HCT116 (cell line): ENCODE measurements at regions not wholly inside any gene's neighbourhood (a gene's known extent, or its start where the extent isn't known, plus 50 kb on each side); places are given as distances from the start of the nearest gene placed in this dataset.

ENCODE experiments used
- CTCF ChIP-seq, 3 experiments: fragments of 200-600 bp in 1 of 3; sonication (generic) in 1 of 3; IDR thresholded peaks in 2 of 3; conservative IDR thresholded peaks in 1 of 3; 2 replicates each; pipeline ENCODE4 v1.5.1; 2012 to 2017; ENCODE audit warnings: low read depth in 2 of 3, low read length in 2 of 3, antibody characterized with exemption in 1 of 3, borderline replicate concordance in 1 of 3, control low read depth in 1 of 3, mild to moderate bottlenecking in 1 of 3, mixed read lengths in 1 of 3, mixed run types in 1 of 3, moderate library complexity in 1 of 3; ENCODE audit not compliant: insufficient read depth in 1 of 3
- EGR1 ChIP-seq: IDR thresholded peaks from 2 replicates; pipeline ENCODE4 v1.6.1; 2012; ENCODE audit warnings: low read depth
- EZH2 ChIP-seq: fragments of 200-600 bp; sonication (generic); IDR thresholded peaks from 2 replicates; pipeline ENCODE4 v1.6.1; 2017; ENCODE audit warnings: antibody characterized with exemption, mixed run types
- FOSL1 ChIP-seq: IDR thresholded peaks from 2 replicates; pipeline ENCODE4 v1.6.1; 2012; ENCODE audit warnings: low read depth
- POLR2A ChIP-seq: IDR thresholded peaks from 2 replicates; pipeline ENCODE4 v1.7.0; 2011; ENCODE audit warnings: borderline replicate concordance; ENCODE audit not compliant: insufficient read depth, insufficient read length; ENCODE audit errors: extremely low read depth
- POLR2AphosphoS5 ChIP-seq: IDR thresholded peaks from 2 replicates; pipeline ENCODE4 v1.6.1; 2011; ENCODE audit warnings: mild to moderate bottlenecking, low read depth, low read length, moderate library complexity
- RAD21 ChIP-seq: IDR thresholded peaks from 2 replicates; pipeline ENCODE4 v1.6.1; 2012; ENCODE audit warnings: low read depth, mild to moderate bottlenecking
- SIN3A ChIP-seq: IDR thresholded peaks from 2 replicates; pipeline ENCODE4 v1.6.1; 2012; ENCODE audit warnings: low read depth
- SP1 ChIP-seq: IDR thresholded peaks from 2 replicates; pipeline ENCODE4 v1.6.1; 2012; ENCODE audit warnings: low read depth
- SRF ChIP-seq: IDR thresholded peaks from 2 replicates; pipeline ENCODE4 v1.6.1; 2012; ENCODE audit warnings: low read depth
- YY1 ChIP-seq: IDR thresholded peaks from 2 replicates; pipeline ENCODE4 v1.6.1; 2011; ENCODE audit warnings: low read length, low read depth, moderate library complexity, mild to moderate bottlenecking; ENCODE audit not compliant: insufficient replicate concordance; ENCODE audit errors: extremely low read depth
- ZNF274 ChIP-seq: fragments of 200-500 bp; sonication (Bioruptor generic); IDR thresholded peaks from 2 replicates; pipeline ENCODE4 v1.6.1; 2014; ENCODE audit warnings: mild to moderate bottlenecking, low read depth, low read length, inconsistent platforms
- TF ChIP-seq, protein P1 (sequence below): IDR thresholded peaks from 2 replicates; pipeline ENCODE4 v1.6.1; 2012; ENCODE audit warnings: low read depth

DNA sequence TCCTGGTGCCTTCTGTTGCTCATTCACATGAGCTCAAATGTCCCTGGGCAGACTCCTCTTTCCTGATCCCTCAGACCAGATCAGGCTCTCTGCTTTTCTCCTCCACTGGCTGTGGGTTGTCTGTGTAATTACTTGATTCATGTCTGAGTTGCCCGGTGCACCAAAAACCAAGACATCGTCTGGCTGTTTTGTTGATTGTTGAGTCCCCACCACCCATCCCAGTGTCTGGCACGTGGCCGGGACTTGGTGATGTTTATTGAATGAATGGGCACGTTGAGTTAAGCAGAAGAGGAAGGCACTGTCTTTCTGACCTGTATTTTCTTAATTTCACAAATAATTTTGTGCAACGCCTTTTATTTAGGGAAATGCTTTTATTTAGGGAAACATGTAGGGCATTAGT, 499.1 kb upstream of the HS6ST1 start:
- TF ChIP-seq POLR2A (no peak), YY1 (no peak), CTCF (IDR thresholded peaks at IDR 0.05 in 2 of 3, conservative IDR thresholded peaks at IDR 0.05 in 1 of 3; ENCODE audit: borderline replicate concordance in 1 of 3, insufficient read depth in 1 of 3, low read depth in 2 of 3, low read length in 2 of 3) (no peak), EZH2 (no peak), POLR2AphosphoS5 (no peak), SRF (no peak), SP1 (no peak), SIN3A (no peak), ZNF274 (no peak), EGR1 (no peak), RAD21 (no peak), FOSL1 (no peak)
- TF ChIP-seq, protein P1, sequence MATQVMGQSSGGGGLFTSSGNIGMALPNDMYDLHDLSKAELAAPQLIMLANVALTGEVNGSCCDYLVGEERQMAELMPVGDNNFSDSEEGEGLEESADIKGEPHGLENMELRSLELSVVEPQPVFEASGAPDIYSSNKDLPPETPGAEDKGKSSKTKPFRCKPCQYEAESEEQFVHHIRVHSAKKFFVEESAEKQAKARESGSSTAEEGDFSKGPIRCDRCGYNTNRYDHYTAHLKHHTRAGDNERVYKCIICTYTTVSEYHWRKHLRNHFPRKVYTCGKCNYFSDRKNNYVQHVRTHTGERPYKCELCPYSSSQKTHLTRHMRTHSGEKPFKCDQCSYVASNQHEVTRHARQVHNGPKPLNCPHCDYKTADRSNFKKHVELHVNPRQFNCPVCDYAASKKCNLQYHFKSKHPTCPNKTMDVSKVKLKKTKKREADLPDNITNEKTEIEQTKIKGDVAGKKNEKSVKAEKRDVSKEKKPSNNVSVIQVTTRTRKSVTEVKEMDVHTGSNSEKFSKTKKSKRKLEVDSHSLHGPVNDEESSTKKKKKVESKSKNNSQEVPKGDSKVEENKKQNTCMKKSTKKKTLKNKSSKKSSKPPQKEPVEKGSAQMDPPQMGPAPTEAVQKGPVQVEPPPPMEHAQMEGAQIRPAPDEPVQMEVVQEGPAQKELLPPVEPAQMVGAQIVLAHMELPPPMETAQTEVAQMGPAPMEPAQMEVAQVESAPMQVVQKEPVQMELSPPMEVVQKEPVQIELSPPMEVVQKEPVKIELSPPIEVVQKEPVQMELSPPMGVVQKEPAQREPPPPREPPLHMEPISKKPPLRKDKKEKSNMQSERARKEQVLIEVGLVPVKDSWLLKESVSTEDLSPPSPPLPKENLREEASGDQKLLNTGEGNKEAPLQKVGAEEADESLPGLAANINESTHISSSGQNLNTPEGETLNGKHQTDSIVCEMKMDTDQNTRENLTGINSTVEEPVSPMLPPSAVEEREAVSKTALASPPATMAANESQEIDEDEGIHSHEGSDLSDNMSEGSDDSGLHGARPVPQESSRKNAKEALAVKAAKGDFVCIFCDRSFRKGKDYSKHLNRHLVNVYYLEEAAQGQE: no peak
